GM12864 (cell line): ENCODE measurements at regions not wholly inside any gene's neighbourhood (a gene's known extent, or its start where the extent isn't known, plus 50 kb on each side); places are given as distances from the start of the nearest gene placed in this dataset.

Experiments used
- DNase-seq: peaks from one replicate; pipeline ENCODE4 v3.0.0-alpha.2; 2011; ENCODE audit warnings: low read depth
- H3K4me3 ChIP-seq: 2 replicates; pipeline ENCODE4 v1.5.1; 2011; ENCODE audit warnings: mild to moderate bottlenecking, low read depth, low read length, control low read depth
- TF ChIP-seq, protein P1 (sequence below): IDR thresholded peaks from 2 replicates; pipeline ENCODE4 v1.5.1; 2011; ENCODE audit warnings: low read depth, mild to moderate bottlenecking, moderate library complexity, low read length, control low read depth, inconsistent platforms; ENCODE audit errors: missing control alignments

DNA sequence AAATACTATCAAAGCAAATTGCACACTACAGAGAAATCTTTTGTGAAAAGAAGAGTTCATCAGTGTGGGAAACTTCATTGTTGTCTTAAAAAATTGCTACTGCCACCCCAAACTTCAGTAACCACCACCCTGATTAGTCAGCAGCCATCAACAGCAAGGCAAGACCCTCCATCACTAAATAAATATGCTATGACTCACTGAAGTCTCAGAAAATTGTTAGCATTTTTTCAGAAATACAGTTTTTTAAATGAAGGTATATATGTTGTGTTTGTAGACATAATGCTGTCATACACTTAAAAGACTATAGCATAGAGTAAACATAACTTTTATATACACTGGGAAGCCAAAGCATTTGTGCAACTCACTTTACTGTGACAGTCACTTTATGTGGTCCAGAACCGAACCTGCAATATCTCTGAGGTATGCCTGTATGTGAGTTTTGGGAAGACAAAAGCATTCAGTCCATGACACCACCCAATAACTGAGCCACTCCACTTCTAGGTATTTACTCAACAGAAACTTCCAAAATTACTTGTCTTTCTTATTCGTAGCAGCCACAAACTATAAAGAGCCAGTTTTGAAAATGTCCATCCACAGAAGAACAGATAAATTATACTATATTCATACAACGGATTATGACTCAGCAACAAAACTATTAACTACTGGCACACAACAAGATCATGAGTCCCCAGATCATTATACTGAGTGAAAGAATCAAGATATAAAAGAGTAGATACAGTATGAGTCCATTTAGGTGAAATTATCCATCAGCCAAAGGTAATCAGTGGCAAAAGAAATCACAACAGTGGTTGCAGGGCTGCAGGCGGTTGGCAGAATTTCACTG lies 649.6 kb downstream of the BCL11B start:
- DNase-seq, result no peak
- no peak overlapping the region for H3K4me3 ChIP-seq
- TF ChIP-seq, protein P1, sequence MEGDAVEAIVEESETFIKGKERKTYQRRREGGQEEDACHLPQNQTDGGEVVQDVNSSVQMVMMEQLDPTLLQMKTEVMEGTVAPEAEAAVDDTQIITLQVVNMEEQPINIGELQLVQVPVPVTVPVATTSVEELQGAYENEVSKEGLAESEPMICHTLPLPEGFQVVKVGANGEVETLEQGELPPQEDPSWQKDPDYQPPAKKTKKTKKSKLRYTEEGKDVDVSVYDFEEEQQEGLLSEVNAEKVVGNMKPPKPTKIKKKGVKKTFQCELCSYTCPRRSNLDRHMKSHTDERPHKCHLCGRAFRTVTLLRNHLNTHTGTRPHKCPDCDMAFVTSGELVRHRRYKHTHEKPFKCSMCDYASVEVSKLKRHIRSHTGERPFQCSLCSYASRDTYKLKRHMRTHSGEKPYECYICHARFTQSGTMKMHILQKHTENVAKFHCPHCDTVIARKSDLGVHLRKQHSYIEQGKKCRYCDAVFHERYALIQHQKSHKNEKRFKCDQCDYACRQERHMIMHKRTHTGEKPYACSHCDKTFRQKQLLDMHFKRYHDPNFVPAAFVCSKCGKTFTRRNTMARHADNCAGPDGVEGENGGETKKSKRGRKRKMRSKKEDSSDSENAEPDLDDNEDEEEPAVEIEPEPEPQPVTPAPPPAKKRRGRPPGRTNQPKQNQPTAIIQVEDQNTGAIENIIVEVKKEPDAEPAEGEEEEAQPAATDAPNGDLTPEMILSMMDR, result no peak

DNA sequence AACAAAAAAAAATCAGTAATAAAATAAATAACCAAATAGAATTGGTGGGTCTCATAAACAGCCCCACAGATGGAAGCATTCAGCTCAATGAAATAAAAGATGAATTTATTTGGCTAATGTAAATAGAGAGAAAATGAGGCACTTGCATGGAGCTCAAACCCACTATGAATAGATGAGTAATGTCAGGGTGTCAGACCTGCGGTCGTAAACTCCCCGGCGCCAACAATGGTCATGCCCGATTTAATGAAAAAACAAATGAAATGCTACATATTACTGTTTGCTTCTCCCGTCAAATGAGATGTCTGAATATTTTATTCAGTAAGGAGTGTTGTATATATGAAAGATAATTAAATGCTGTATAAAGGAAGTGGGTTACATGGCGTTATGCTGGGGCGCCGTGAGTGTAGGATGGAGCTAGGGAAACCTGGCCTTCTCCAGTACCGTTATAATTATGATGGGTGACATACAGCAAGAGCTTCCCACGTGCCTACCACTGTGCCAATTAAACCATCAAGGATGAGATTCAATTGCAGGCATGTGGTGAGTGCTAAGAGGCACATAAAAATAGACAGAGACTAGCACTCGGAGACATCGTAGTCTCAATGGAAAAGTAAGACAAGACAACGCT lies 648.1 kb downstream of the BCL11B start:
- TF ChIP-seq, protein P1, result no peak
- no peak overlapping the region for H3K4me3 ChIP-seq
- DNase-seq, result no peak

DNA sequence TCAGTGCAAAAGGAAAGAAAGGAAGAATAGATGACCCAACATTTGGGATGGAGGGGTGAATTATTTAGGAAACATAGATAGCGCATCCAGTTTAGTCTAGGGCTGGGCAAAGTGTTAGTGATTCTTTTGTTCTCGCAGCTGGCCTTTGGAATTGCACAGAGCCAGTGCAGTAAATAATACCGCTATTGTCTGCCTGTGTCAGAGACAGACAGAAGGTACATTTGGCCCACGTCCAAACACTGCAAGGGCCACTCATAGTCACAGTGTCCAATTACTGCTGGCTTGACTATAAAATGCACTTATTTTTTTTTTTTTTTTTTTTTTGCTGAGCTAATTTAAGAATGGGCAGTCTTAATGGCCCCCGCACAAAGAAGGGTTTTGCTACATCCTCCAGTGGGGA lies 638.6 kb downstream of the BCL11B start:
- TF ChIP-seq, protein P1, result no peak
- DNase-seq, result no peak
- H3K4me3 ChIP-seq, result no peak overlapping the region

DNA sequence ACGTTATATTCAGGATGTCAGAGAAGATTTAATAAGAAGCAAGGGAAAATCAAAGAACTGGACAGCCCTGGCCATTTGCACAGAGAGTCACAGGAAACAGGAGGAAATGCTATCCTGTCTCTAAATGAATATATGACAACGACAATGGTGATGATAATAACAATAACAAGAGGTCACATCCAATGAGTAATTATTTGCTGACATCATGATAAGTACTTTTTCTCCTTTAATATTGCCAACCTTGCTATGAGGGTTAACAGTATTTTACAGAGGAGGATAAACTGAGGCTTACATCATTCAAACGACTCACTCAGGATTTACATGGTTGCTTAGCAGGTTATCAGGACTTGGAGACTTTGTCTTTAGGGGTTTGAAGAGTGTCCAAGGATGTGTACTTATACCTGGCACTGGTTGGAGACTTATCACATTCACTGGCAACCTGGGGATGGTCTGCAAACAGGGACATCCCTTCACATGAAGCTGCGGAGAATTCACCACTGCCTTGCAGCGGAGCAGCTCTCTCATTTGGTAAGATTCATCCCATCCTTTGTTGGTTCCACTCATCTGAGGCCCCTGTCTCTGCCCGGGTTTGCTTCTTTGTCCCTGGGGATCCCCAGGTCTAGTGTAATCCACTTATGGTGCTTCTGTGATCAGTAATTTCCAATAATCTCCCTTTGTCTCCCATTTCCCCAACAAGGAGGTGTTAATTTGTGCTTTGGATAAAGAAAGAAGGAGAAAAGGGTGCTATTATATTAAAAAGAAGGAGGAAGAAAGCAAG lies 637.8 kb downstream of the BCL11B start:
- TF ChIP-seq, protein P1, result no peak
- no peak overlapping the region for H3K4me3 ChIP-seq
- DNase-seq, result no peak

- DNase-seq, result no peak
- H3K4me3 ChIP-seq, result no peak overlapping the region
- TF ChIP-seq, protein P1, result no peak
Observed at GRCh38 chr14:98638366-98638765, 633.6 kb downstream of the BCL11B start.

- no peak for DNase-seq
- TF ChIP-seq, protein P1, result no peak
- no peak overlapping the region for H3K4me3 ChIP-seq
Observed at GRCh38 chr14:98647754-98648153, 624.2 kb downstream of the BCL11B start.
